H1 (cell line): ENCODE measurements at regions not wholly inside any gene's neighbourhood (a gene's known extent, or its start where the extent isn't known, plus 50 kb on each side); places are given as distances from the start of the nearest gene placed in this dataset.
A peak's percentile ranks its signal among the peaks of the same experiment; 100 is the strongest.
"Not testable (repeated sequence)": the region's sequence is repeated elsewhere in the genome, so short reads cannot be mapped to it uniquely, and the experiment has no call there.

ENCODE experiments used
- CTCF ChIA-PET: fragments of 300-600 bp; sonication (Branson Sonifier 250); formaldehyde crosslinking; loops from one replicate; lab custom pipeline; 2021; ENCODE audit not compliant: partially characterized antibody; lab: Charles Lee
- POLR2A ChIA-PET: fragments of 300-600 bp; sonication (Branson Sonifier 250); formaldehyde crosslinking; loops from one replicate; lab custom pipeline; 2021; ENCODE audit warnings: inconsistent platforms; ENCODE audit not compliant: partially characterized antibody; lab: Charles Lee
- DNase-seq, 2 experiments: peaks; one replicate each; pipeline versions ENCODE4 v3.0.0 to v3.0.0-alpha.2; 2010 to 2022; ENCODE audit warnings: low spot score in 2 of 2, low read depth in 1 of 2, mixed read lengths in 1 of 2
- FAIRE-seq: peaks from 2 replicates; lab custom pipeline; 2011; peaks lifted over from hg19 to GRCh38; lab: Jason Lieb, UNC
- H2AFZ ChIP-seq: 2 replicates; pipeline ENCODE4 v1.8.1; 2012; ENCODE audit warnings: low read length, inconsistent platforms
- H2AK5ac ChIP-seq: 2 replicates; pipeline ENCODE4 v1.6.1; 2013; ENCODE audit warnings: low read depth, low read length
- H2BK120ac ChIP-seq: replicated peaks from 2 replicates; pipeline ENCODE3; 2013; ENCODE audit warnings: low read depth, low read length, inconsistent platforms
- H2BK12ac ChIP-seq: 2 replicates; pipeline ENCODE4 v1.6.1; 2013; ENCODE audit warnings: low read depth, low read length
- H2BK15ac ChIP-seq: 2 replicates; pipeline ENCODE4 v1.6.1; 2013; ENCODE audit warnings: low read length
- H2BK20ac ChIP-seq: 2 replicates; pipeline ENCODE4 v1.6.1; 2013; ENCODE audit warnings: low read length
- H2BK5ac ChIP-seq: 2 replicates; pipeline ENCODE4 v1.6.1; 2013; ENCODE audit warnings: low read depth, low read length
- H3K14ac ChIP-seq: 2 replicates; pipeline ENCODE4 v1.6.1; 2013; ENCODE audit warnings: inconsistent platforms; ENCODE audit not compliant: insufficient read length
- H3K18ac ChIP-seq: 2 replicates; pipeline ENCODE4 v1.6.1; 2013; ENCODE audit warnings: low read length; ENCODE audit errors: extremely low read depth
- H3K23ac ChIP-seq: 2 replicates; pipeline ENCODE4 v1.6.1; 2013; ENCODE audit warnings: inconsistent platforms; ENCODE audit not compliant: insufficient read length
- H3K23me2 ChIP-seq: 2 replicates; pipeline ENCODE4 v1.6.1; 2013; ENCODE audit warnings: low read depth, low read length
- H3K27ac ChIP-seq: 2 replicates; pipeline ENCODE4 v1.6.1; 2011; ENCODE audit warnings: low read depth, low read length, inconsistent platforms
- H3K27me3 ChIP-seq, 4 experiments: replicated peaks in 1 of 4; 1 replicate in 1 of 4; 2 replicates in 3 of 4; pipeline versions ENCODE4 v1.6.1 to v1.8.1; 2011 to 2013; ENCODE audit warnings: low read length in 3 of 4, mild to moderate bottlenecking in 3 of 4, inconsistent platforms in 2 of 4, mixed read lengths in 2 of 4, moderate library complexity in 1 of 4; ENCODE audit not compliant: control insufficient read depth in 3 of 4, insufficient read depth in 3 of 4; ENCODE audit errors: extremely low read depth in 1 of 4
- H3K36me3 ChIP-seq, 4 experiments: 2 replicates each; pipeline versions ENCODE4 v1.6.1 to v1.8.1; 2011 to 2013; ENCODE audit warnings: mild to moderate bottlenecking in 4 of 4, low read length in 3 of 4, moderate library complexity in 2 of 4, control low read depth in 1 of 4, inconsistent platforms in 1 of 4; ENCODE audit not compliant: insufficient read depth in 4 of 4, control insufficient read depth in 2 of 4
- H3K4ac ChIP-seq: replicated peaks from 2 replicates; pipeline ENCODE3; 2013; ENCODE audit warnings: low read length, low read depth, mixed read lengths, inconsistent platforms; ENCODE audit not compliant: insufficient read length
- H3K4me1 ChIP-seq, 4 experiments: replicated peaks in 1 of 4; 1 replicate in 1 of 4; 2 replicates in 3 of 4; pipeline versions ENCODE4 v1.6.1 to v1.8.1; 2011 to 2013; ENCODE audit warnings: low read length in 3 of 4, inconsistent platforms in 2 of 4, mixed read lengths in 1 of 4; ENCODE audit not compliant: insufficient read depth in 4 of 4, control insufficient read depth in 3 of 4
- H3K4me2 ChIP-seq, 2 experiments: 2 replicates each; pipeline versions ENCODE4 v1.6.1 to v1.8.1; 2011 to 2013; ENCODE audit warnings: low read depth in 2 of 2, low read length in 2 of 2, control low read depth in 1 of 2, inconsistent platforms in 1 of 2, mild to moderate bottlenecking in 1 of 2; ENCODE audit not compliant: insufficient read depth in 1 of 2
- H3K4me3 ChIP-seq, 4 experiments: fragments of 200-600, 300-600 bp in 1 of 4; sonication (generic), shearing (Covaris generic), sonication (Bioruptor Twin) in 1 of 4; 2 replicates each; pipeline versions ENCODE4 v1.5.1 to v1.8.1; 2011 to 2016; ENCODE audit warnings: low read length in 4 of 4, low read depth in 3 of 4, control low read depth in 2 of 4, inconsistent platforms in 2 of 4, mild to moderate bottlenecking in 2 of 4, mixed read lengths in 1 of 4, moderate library complexity in 1 of 4; ENCODE audit not compliant: insufficient read depth in 2 of 4; ENCODE audit errors: extremely low read depth in 1 of 4
- H3K56ac ChIP-seq: replicated peaks from 2 replicates; pipeline ENCODE3; 2013; ENCODE audit warnings: low read depth, mild to moderate bottlenecking, mixed read lengths, low read length, inconsistent platforms; ENCODE audit not compliant: insufficient read length
- H3K79me1 ChIP-seq: 2 replicates; pipeline ENCODE4 v1.6.1; 2013; ENCODE audit warnings: low read depth, low read length, control low read depth
- H3K79me2 ChIP-seq, 2 experiments: 2 replicates each; pipeline versions ENCODE4 v1.6.1 to v1.8.1; 2012 to 2013; ENCODE audit warnings: low read length in 2 of 2, mild to moderate bottlenecking in 2 of 2, inconsistent platforms in 1 of 2; ENCODE audit not compliant: insufficient read depth in 2 of 2, control insufficient read depth in 1 of 2
- H3K9ac ChIP-seq, 4 experiments: replicated peaks in 1 of 4; 1 replicate in 1 of 4; 2 replicates in 3 of 4; pipeline versions ENCODE4 v1.6.1 to v1.8.1; 2011 to 2013; ENCODE audit warnings: low read depth in 3 of 4, low read length in 3 of 4, control low read depth in 2 of 4, mild to moderate bottlenecking in 2 of 4, moderate library complexity in 2 of 4, inconsistent platforms in 1 of 4; ENCODE audit errors: extremely low read depth in 1 of 4
- H3K9me3 ChIP-seq, 2 experiments: 2 replicates each; pipeline versions ENCODE4 v1.6.1 to v1.8.1; 2012 to 2013; ENCODE audit warnings: mild to moderate bottlenecking in 2 of 2, moderate library complexity in 2 of 2, control low read depth in 1 of 2, inconsistent platforms in 1 of 2, low read depth in 1 of 2, low read length in 1 of 2, mixed read lengths in 1 of 2; ENCODE audit not compliant: insufficient read depth in 2 of 2
- H4K20me1 ChIP-seq, 2 experiments: replicated peaks in 1 of 2; 2 replicates each; pipeline versions ENCODE3 to v1.8.1; 2011 to 2013; ENCODE audit warnings: inconsistent platforms in 2 of 2, low read length in 2 of 2, mild to moderate bottlenecking in 1 of 2; ENCODE audit not compliant: insufficient read depth in 2 of 2, control insufficient read depth in 1 of 2
- H4K5ac ChIP-seq: 2 replicates; pipeline ENCODE4 v1.6.1; 2013; ENCODE audit warnings: low read length, low read depth, mixed read lengths, inconsistent platforms; ENCODE audit not compliant: insufficient read length
- H4K8ac ChIP-seq: 2 replicates; pipeline ENCODE4 v1.8.0; 2013; ENCODE audit warnings: mild to moderate bottlenecking, moderate library complexity, low read length, inconsistent platforms; ENCODE audit not compliant: insufficient read depth; ENCODE audit errors: extremely low read depth
- H4K91ac ChIP-seq: replicated peaks from 2 replicates; pipeline ENCODE3; 2013; ENCODE audit warnings: low read length, mixed read lengths, inconsistent platforms; ENCODE audit not compliant: insufficient read length
- WGBS, 2 experiments: shearing (Covaris generic) in 1 of 2; methylation state at CpG; one replicate each; pipeline versions ENCODE4 v1.1.6 to v1.1.7; 2013 to 2015; ENCODE audit warnings: low lambda C conversion rate in 2 of 2, mixed read lengths in 2 of 2, inconsistent platforms in 1 of 2, low coverage in 1 of 2, missing lambda C conversion rate in 1 of 2; ENCODE audit not compliant: insufficient replicate concordance in 2 of 2, insufficient coverage in 1 of 2, insufficient read length in 1 of 2; ENCODE audit errors: extremely low coverage in 1 of 2, missing lambda C conversion rate in 1 of 2; 5-methylcytosine and 5-hydroxymethylcytosine counted together

DNA sequence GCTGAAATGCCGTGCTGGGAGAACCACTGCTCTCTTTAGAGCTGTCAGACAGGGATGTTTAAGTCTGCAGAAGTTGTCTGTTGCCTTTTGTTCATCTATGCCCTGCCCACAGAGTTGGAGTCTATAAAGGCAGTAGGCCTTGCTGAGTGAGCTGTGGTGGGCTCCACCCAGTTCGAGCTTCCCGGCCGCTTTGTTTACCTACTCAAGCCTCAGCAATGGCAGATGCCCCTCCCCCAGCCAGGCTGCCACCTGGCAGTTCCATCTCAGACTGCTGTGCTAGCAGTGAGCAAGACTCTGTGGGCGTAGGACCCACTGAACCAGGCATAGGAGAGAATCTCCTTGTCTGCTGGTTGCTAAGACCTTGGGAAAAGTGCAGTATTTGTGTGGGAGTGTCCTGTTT lies 160.0 kb upstream of the PTPRZ1 start:
- not testable (repeated sequence) for H4K20me1 ChIP-seq, FAIRE-seq, H3K27ac ChIP-seq, H2AK5ac ChIP-seq, H4K8ac ChIP-seq, H3K9me3 ChIP-seq, H2BK15ac ChIP-seq, H3K9ac ChIP-seq, DNase-seq, H3K79me1 ChIP-seq, H3K79me2 ChIP-seq, H4K5ac ChIP-seq, H2BK120ac ChIP-seq, H2BK20ac ChIP-seq, H3K4ac ChIP-seq, H3K23ac ChIP-seq, H3K18ac ChIP-seq, H3K4me3 ChIP-seq, H3K27me3 ChIP-seq, H3K4me1 ChIP-seq, H3K56ac ChIP-seq, H4K91ac ChIP-seq, H3K23me2 ChIP-seq, H3K36me3 ChIP-seq, H3K14ac ChIP-seq, H2BK5ac ChIP-seq
- Histone ChIP-seq H2AFZ (peak overlapping the region; percentile 98), H2BK12ac (peak overlapping the region; percentile 60; the same call in 1 of the 2 replicates), H3K4me2 (0 out of 4 replicates have a peak overlapping the region, but pooled peaks of 1 of the 2 experiments have one; percentile 8)
- ChIA-PET CTCF (interaction anchor here (1.3 kb wide), 1 partner anchor 39 kb away, joined by 5 read pairs; no protein-coding TSS in a partner anchor), POLR2A (interaction anchor here (0.7 kb wide), 1 partner anchor 166 kb away, joined by 3 read pairs; no protein-coding TSS in a partner anchor)
- WGBS, 2 experiments = 65% methylated on average over 5 of the region's 5 CpGs; no CpG with 5 or more reads in 1 of the 2 experiments
